Astrocyte (in vitro differentiated cells and primary cell): ENCODE measurements at regions not wholly inside any gene's neighbourhood (a gene's known extent, or its start where the extent isn't known, plus 50 kb on each side); places are given as distances from the start of the nearest gene placed in this dataset.

Experiments
- CTCF ChIP-seq: IDR thresholded peaks from 2 replicates; pipeline ENCODE4 v1.5.1; 2011; ENCODE audit warnings: low read depth, mild to moderate bottlenecking, inconsistent platforms, low read length, moderate library complexity; ENCODE audit not compliant: insufficient read depth
- EZH2 ChIP-seq: IDR thresholded peaks from 2 replicates; pipeline ENCODE4 v1.6.1; 2012; ENCODE audit warnings: mild to moderate bottlenecking, low read length, inconsistent platforms; ENCODE audit not compliant: insufficient read depth

- TF ChIP-seq CTCF = no peak
- TF ChIP-seq EZH2 = no peak
These were observed 309.9 kb downstream of the CHRM3 start for GRCh38 chr1:239696317-239696716.
